ENCODE measurements at regions not wholly inside any gene's neighbourhood (a gene's known extent, or its start where the extent isn't known, plus 50 kb on each side); places are given as distances from the start of the nearest gene placed in this dataset.

DNA sequence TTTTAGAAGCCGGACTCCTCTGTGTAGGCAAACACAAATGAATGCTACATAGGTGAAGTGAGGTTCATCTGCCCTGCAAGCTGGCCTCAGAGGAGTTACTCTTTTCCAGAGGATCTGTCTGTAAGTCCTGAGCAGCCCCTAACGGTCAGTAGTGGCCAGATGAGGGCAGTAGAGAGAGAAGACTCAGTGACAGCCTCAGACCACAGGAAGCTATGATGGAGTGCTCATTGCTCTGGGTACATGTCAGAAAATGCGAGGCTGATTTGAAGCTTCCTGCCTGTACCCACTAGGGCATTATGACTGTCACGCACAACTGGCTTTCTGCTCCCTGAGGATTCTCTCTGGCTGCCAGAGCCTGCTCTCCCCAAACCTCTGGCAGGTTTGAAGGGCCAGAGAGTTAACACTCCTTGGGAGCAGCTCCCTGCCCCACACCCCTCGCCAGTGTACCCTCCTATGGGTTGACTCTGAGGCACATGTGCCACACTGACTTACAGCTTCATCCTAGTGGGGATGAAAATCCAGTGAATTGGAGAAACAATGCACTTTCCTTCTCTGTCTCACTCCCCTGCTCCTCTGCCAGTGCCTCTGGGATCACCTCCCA, 141.5 kb downstream of the GABRG2 start:
- Histone ChIP-seq H3K4me2 (ENCODE audit: insufficient read depth, low read length) (no peak overlapping the region), H3K27ac (ENCODE audit: low read length) (no peak overlapping the region), H3K4me1 (ENCODE audit: insufficient read depth, low read length) (no peaks in the 10 kb centered on the region), H3K79me2 (ENCODE audit: insufficient read depth, low read length) (no peaks in the 10 kb centered on the region), H2AFZ (ENCODE audit: low read depth, low read length) (no peak overlapping the region), H3K4me3 (ENCODE audit: low read depth in 1 of 2, low read length in 2 of 2) (no peak overlapping the region), H3K27me3 (ENCODE audit: insufficient read depth, low read length, poor library complexity) (no peaks in the 10 kb centered on the region), H3K36me3 (ENCODE audit: insufficient read depth, low read length) (no peaks in the 10 kb centered on the region), H3K9ac (ENCODE audit: low read depth, low read length) (no peak overlapping the region), H4K20me1 (ENCODE audit: insufficient read depth, low read length) (no peaks in the 10 kb centered on the region), H3K9me3 (ENCODE audit: insufficient read depth, low read length, severe bottlenecking) (no peaks in the 10 kb centered on the region)
- DNase-seq, result peak; percentile 38
- TF ChIP-seq EZH2 (IDR thresholded peaks at IDR 0.05; ENCODE audit: borderline replicate concordance, low read depth, low read length, severe bottlenecking) (no peak), CTCF (IDR thresholded peaks at IDR 0.05; ENCODE audit: borderline replicate concordance, extremely low read depth, low read length, poor library complexity, severe bottlenecking) (peak; percentile 61)
- ATAC-seq (ENCODE audit: insufficient read depth, low read depth), result peak; percentile 76

DNA sequence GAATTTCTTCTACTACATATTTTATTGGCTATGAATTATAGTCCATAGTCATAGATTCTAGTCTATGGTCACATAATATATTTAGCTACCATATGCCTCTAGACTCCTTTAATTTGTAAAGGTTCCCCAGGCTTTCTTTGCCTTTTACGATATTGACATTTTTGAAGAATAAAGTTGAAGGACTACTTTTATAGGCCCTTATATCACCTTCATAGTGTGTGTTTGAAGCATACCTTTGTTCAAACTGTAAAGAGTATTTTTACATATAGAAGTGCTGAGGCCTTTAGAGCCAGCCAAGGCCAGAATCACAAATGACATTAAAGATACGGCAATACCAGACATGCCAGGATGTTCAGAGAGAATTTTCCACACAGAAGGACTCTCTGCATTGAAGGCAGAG, 147.0 kb downstream of the GABRG2 start:
- Histone ChIP-seq H3K9me3 (ENCODE audit: insufficient read depth, low read length, severe bottlenecking) (no peaks in the 10 kb centered on the region), H3K27ac (ENCODE audit: low read length) (no peak overlapping the region), H3K79me2 (ENCODE audit: insufficient read depth, low read length) (no peaks in the 10 kb centered on the region), H3K9ac (ENCODE audit: low read depth, low read length) (no peak overlapping the region), H3K27me3 (ENCODE audit: insufficient read depth, low read length, poor library complexity) (no peaks in the 10 kb centered on the region), H3K4me2 (ENCODE audit: insufficient read depth, low read length) (no peak overlapping the region), H3K4me3 (ENCODE audit: low read depth in 1 of 2, low read length in 2 of 2) (no peak overlapping the region), H2AFZ (ENCODE audit: low read depth, low read length) (no peak overlapping the region), H4K20me1 (ENCODE audit: insufficient read depth, low read length) (no peaks in the 10 kb centered on the region), H3K36me3 (ENCODE audit: insufficient read depth, low read length) (no peaks in the 10 kb centered on the region), H3K4me1 (ENCODE audit: insufficient read depth, low read length) (no peaks in the 10 kb centered on the region)
- no peak for ATAC-seq (ENCODE audit: insufficient read depth, low read depth)
- no peak for DNase-seq
- no peak for TF ChIP-seq EZH2 (IDR thresholded peaks at IDR 0.05; ENCODE audit: borderline replicate concordance, low read depth, low read length, severe bottlenecking)
- TF ChIP-seq CTCF (IDR thresholded peaks at IDR 0.05; ENCODE audit: borderline replicate concordance, extremely low read depth, low read length, poor library complexity, severe bottlenecking), result no peak

- Histone ChIP-seq H3K79me2 (ENCODE audit: insufficient read depth, low read length) (no peaks in the 10 kb centered on the region), H3K4me2 (ENCODE audit: insufficient read depth, low read length) (no peak overlapping the region), H3K4me1 (ENCODE audit: insufficient read depth, low read length) (no peaks in the 10 kb centered on the region), H4K20me1 (ENCODE audit: insufficient read depth, low read length) (no peaks in the 10 kb centered on the region), H3K4me3 (ENCODE audit: low read depth in 1 of 2, low read length in 2 of 2) (no peak overlapping the region), H3K36me3 (ENCODE audit: insufficient read depth, low read length) (no peaks in the 10 kb centered on the region), H3K27me3 (ENCODE audit: insufficient read depth, low read length, poor library complexity) (no peaks in the 10 kb centered on the region), H2AFZ (ENCODE audit: low read depth, low read length) (no peak overlapping the region), H3K9ac (ENCODE audit: low read depth, low read length) (no peak overlapping the region), H3K9me3 (ENCODE audit: insufficient read depth, low read length, severe bottlenecking) (no peaks in the 10 kb centered on the region), H3K27ac (ENCODE audit: low read length) (no peak overlapping the region)
- DNase-seq (no peak), ATAC-seq (ENCODE audit: insufficient read depth, low read depth) (no peak)
- TF ChIP-seq EZH2 (IDR thresholded peaks at IDR 0.05; ENCODE audit: borderline replicate concordance, low read depth, low read length, severe bottlenecking) (no peak), CTCF (IDR thresholded peaks at IDR 0.05; ENCODE audit: borderline replicate concordance, extremely low read depth, low read length, poor library complexity, severe bottlenecking) (no peak)
Observed at GRCh38 chr5:162217037-162217436, 149.5 kb downstream of the GABRG2 start.

Measured in DND-41 (cell line).